ENCODE measurements at regions not wholly inside any gene's neighbourhood (a gene's known extent, or its start where the extent isn't known, plus 50 kb on each side); places are given as distances from the start of the nearest gene placed in this dataset.

GRCh38 chr1:4937876-4938534, 283.6 kb downstream of the AJAP1 start:
- H3K9me3 ChIP-seq (ENCODE audit: control insufficient read depth, insufficient read depth, low read length): 0 out of 2 replicates have a peak, but pooled peaks cover 4% of the 10 kb centered on the region
- H3F3A ChIP-seq (ENCODE audit: control insufficient read depth, insufficient read depth): no peaks in the 10 kb centered on the region
- H3K79me2 ChIP-seq (ENCODE audit: control insufficient read depth, low read length): no peaks in the 10 kb centered on the region
- H3K4me2 ChIP-seq (ENCODE audit: low read length): no peak overlapping the region
- no peaks in the 10 kb centered on the region for H4K20me1 ChIP-seq (ENCODE audit: control insufficient read depth, insufficient read depth, low read depth, low read length)
- no peaks in the 10 kb centered on the region for H3K27me3 ChIP-seq (ENCODE audit: control insufficient read depth, low read length)
- TF ChIP-seq CTCF (IDR thresholded peaks at IDR 0.05; ENCODE audit: low read depth, low read length, poor library complexity, severe bottlenecking) (no peak), EZH2phosphoT487 (IDR thresholded peaks at IDR 0.05; ENCODE audit: borderline replicate concordance, low read length) (no peak)
- H3K9me2 ChIP-seq (replicated peaks; ENCODE audit: control insufficient read depth, low read length): no peaks in the 10 kb centered on the region
- H3K36me3 ChIP-seq (ENCODE audit: control insufficient read depth, low read length): no peaks in the 10 kb centered on the region
- H3K4me1 ChIP-seq (ENCODE audit: control insufficient read depth, low read length): no peaks in the 10 kb centered on the region
- no peak overlapping the region for H3K27ac ChIP-seq (ENCODE audit: low read depth, low read length)
- H3K4me3 ChIP-seq (ENCODE audit: low read length): no peak overlapping the region

GRCh38 chr1:4935807-4936206, 281.4 kb downstream of the AJAP1 start:
- TF ChIP-seq EZH2phosphoT487 (IDR thresholded peaks at IDR 0.05; ENCODE audit: borderline replicate concordance, low read length) (no peak), CTCF (IDR thresholded peaks at IDR 0.05; ENCODE audit: low read depth, low read length, poor library complexity, severe bottlenecking) (no peak)
- H3K9me3 ChIP-seq (ENCODE audit: control insufficient read depth, insufficient read depth, low read length): 0 out of 2 replicates have a peak, but pooled peaks cover 4% of the 10 kb centered on the region
- no peaks in the 10 kb centered on the region for H3K36me3 ChIP-seq (ENCODE audit: control insufficient read depth, low read length)
- H4K20me1 ChIP-seq (ENCODE audit: control insufficient read depth, insufficient read depth, low read depth, low read length): no peaks in the 10 kb centered on the region
- H3K4me2 ChIP-seq (ENCODE audit: low read length): no peak overlapping the region
- H3K27ac ChIP-seq (ENCODE audit: low read depth, low read length): no peak overlapping the region
- H3K9me2 ChIP-seq (replicated peaks; ENCODE audit: control insufficient read depth, low read length): no peaks in the 10 kb centered on the region
- H3K4me3 ChIP-seq (ENCODE audit: low read length): no peak overlapping the region
- H3K79me2 ChIP-seq (ENCODE audit: control insufficient read depth, low read length): no peaks in the 10 kb centered on the region
- H3F3A ChIP-seq (ENCODE audit: control insufficient read depth, insufficient read depth): no peaks in the 10 kb centered on the region
- H3K4me1 ChIP-seq (ENCODE audit: control insufficient read depth, low read length): no peaks in the 10 kb centered on the region
- no peaks in the 10 kb centered on the region for H3K27me3 ChIP-seq (ENCODE audit: control insufficient read depth, low read length)

- H3K4me2 ChIP-seq (ENCODE audit: low read length): no peak overlapping the region
- no peaks in the 10 kb centered on the region for H3F3A ChIP-seq (ENCODE audit: control insufficient read depth, insufficient read depth)
- TF ChIP-seq CTCF (IDR thresholded peaks at IDR 0.05; ENCODE audit: low read depth, low read length, poor library complexity, severe bottlenecking) (no peak), EZH2phosphoT487 (IDR thresholded peaks at IDR 0.05; ENCODE audit: borderline replicate concordance, low read length) (no peak)
- H3K27ac ChIP-seq (ENCODE audit: low read depth, low read length): no peak overlapping the region
- H3K9me2 ChIP-seq (replicated peaks; ENCODE audit: control insufficient read depth, low read length): no peaks in the 10 kb centered on the region
- no peaks in the 10 kb centered on the region for H3K4me1 ChIP-seq (ENCODE audit: control insufficient read depth, low read length)
- H3K79me2 ChIP-seq (ENCODE audit: control insufficient read depth, low read length): no peaks in the 10 kb centered on the region
- no peaks in the 10 kb centered on the region for H4K20me1 ChIP-seq (ENCODE audit: control insufficient read depth, insufficient read depth, low read depth, low read length)
- H3K9me3 ChIP-seq (ENCODE audit: control insufficient read depth, insufficient read depth, low read length): no peaks in the 10 kb centered on the region
- H3K27me3 ChIP-seq (ENCODE audit: control insufficient read depth, low read length): no peaks in the 10 kb centered on the region
- H3K36me3 ChIP-seq (ENCODE audit: control insufficient read depth, low read length): no peaks in the 10 kb centered on the region
- no peak overlapping the region for H3K4me3 ChIP-seq (ENCODE audit: low read length)
These were observed 278.8 kb downstream of the AJAP1 start for GRCh38 chr1:4933232-4933631.

All from DOHH2 (cell line).